ENCODE measurements at regions not wholly inside any gene's neighbourhood (a gene's known extent, or its start where the extent isn't known, plus 50 kb on each side); places are given as distances from the start of the nearest gene placed in this dataset.

GRCh38 chr1:21344098-21344749, 54.0 kb upstream of the ECE1 start:
- TF ChIP-seq CTCF (IDR thresholded peaks at IDR 0.05): no peak
- no peak for TF ChIP-seq POLR2A (IDR thresholded peaks at IDR 0.05)

Data from lower leg skin (tissue), 3 donors.